ENCODE measurements at regions not wholly inside any gene's neighbourhood (a gene's known extent, or its start where the extent isn't known, plus 50 kb on each side); places are given as distances from the start of the nearest gene placed in this dataset.

GRCh38 chr1:9449110-9449627 is 90.1 kb upstream of the SLC25A33 start:
- CTCF ChIA-PET, result interaction anchor here (0.6 to 1.8 kb wide), 4 partner anchors 44 to 1625 kb away, joined by 3 to 5 read pairs (median 4); no protein-coding TSS in a partner anchor
- peak overlapping the region in 1 of 2 experiments; percentile 70; a peak in 2 of 6 replicates for H3K27ac ChIP-seq

GRCh38 chr1:9449976-9450696 is 89.1 kb upstream of the SLC25A33 start:
- Histone ChIP-seq H3K9me3 (no peaks in the 10 kb centered on the region), H3K4me2 (no peak overlapping the region), H3K4me3 (no peak overlapping the region), H3K4me1 (peaks cover 9% of the 10 kb centered on the region; the same call in 1 of the 3 replicates), H3K27ac (peak overlapping the region in 1 of 2 experiments; percentile 31; a peak in 1 of 6 replicates)
- ATAC-seq (no peak), FAIRE-seq (no peak), DNase-seq (ENCODE audit: low read depth in 1 of 2, low spot score in 1 of 2) (no peak)
- POLR2A ChIA-PET, result no interaction called here
- no peak for TF ChIP-seq ZC3H11A (IDR thresholded peaks at IDR 0.05)
- no peak for TF ChIP-seq RCOR1 (IDR thresholded peaks at IDR 0.05; ENCODE audit: low read depth, low read length)
- TF ChIP-seq EHF (CRISPR knock-in tag; IDR thresholded peaks at IDR 0.05), result no peak
- no peak for TF ChIP-seq MYC (IDR thresholded peaks at IDR 0.05; ENCODE audit: borderline replicate concordance, low read length)
- no peak for TF ChIP-seq HEYL (CRISPR knock-in tag; IDR thresholded peaks at IDR 0.05)
- TF ChIP-seq HOXB13 (CRISPR knock-in tag; IDR thresholded peaks at IDR 0.05; ENCODE audit: low read depth), result no peak
- no peak for TF ChIP-seq NFE2L2 (conservative IDR thresholded peaks at IDR 0.05; ENCODE audit: low read length)
- no peak for TF ChIP-seq HDAC2 (IDR thresholded peaks at IDR 0.05)
- no peak for TF ChIP-seq GATA3 (IDR thresholded peaks at IDR 0.05; ENCODE audit: borderline replicate concordance)
- no peak for TF ChIP-seq FOSB (CRISPR knock-in tag; IDR thresholded peaks at IDR 0.05)
- TF ChIP-seq POLR2A (IDR thresholded peaks at IDR 0.05; ENCODE audit: low read length), result no peak
- no peak for TF ChIP-seq JUNB (IDR thresholded peaks at IDR 0.05)
- TF ChIP-seq BCL3 (IDR thresholded peaks at IDR 0.05), result no peak
- TF ChIP-seq SREBF2 (IDR thresholded peaks at IDR 0.05), result no peak
- no peak for TF ChIP-seq ZSCAN20 (CRISPR knock-in tag; IDR thresholded peaks at IDR 0.05)
- TF ChIP-seq EP300 (IDR thresholded peaks at IDR 0.05), result no peak
- no peak for TF ChIP-seq ZNF302 (CRISPR knock-in tag; IDR thresholded peaks at IDR 0.05)
- CTCF ChIA-PET, result interaction anchor here (0.7 to 1.8 kb wide), 4 partner anchors 9 to 183 kb away, joined by 3 to 5 read pairs (median 4); no protein-coding TSS in a partner anchor
- 83% methylated on average over 9 of the region's 12 CpGs for WGBS (ENCODE audit: missing lambda C conversion rate)

More at GRCh38 chr1:9449110-9449627, 90.1 kb upstream of the SLC25A33 start:
- Histone ChIP-seq H3K4me3 (no peak overlapping the region), H3K4me1 (peaks cover 9% of the 10 kb centered on the region; the same call in 1 of the 3 replicates), H3K9me3 (no peaks in the 10 kb centered on the region), H3K4me2 (no peak overlapping the region)
- DNase-seq (ENCODE audit: low read depth in 1 of 2, low spot score in 1 of 2) (no peak), FAIRE-seq (no peak), ATAC-seq (no peak)
- TF ChIP-seq E2F6 (IDR thresholded peaks at IDR 0.05; ENCODE audit: borderline replicate concordance, low read depth), result no peak
- TF ChIP-seq FOSL2 (IDR thresholded peaks at IDR 0.05), result no peak
- TF ChIP-seq FOSL2 (CRISPR knock-in tag; IDR thresholded peaks at IDR 0.05), result no peak
- TF ChIP-seq RFX5 (IDR thresholded peaks at IDR 0.05), result no peak
- POLR2A ChIA-PET, result no interaction called here
- 64% methylated on average over 10 of the region's 10 CpGs for WGBS (ENCODE audit: missing lambda C conversion rate)

GRCh38 chr1:9451081-9451480 is 88.2 kb upstream of the SLC25A33 start:
- ChIA-PET CTCF (interaction anchor here (0.6 to 1.3 kb wide), 2 partner anchors 10 to 59 kb away, joined by 3 to 4 read pairs; no protein-coding TSS in a partner anchor), POLR2A (no interaction called here)

More at GRCh38 chr1:9451081-9451480, 88.2 kb upstream of the SLC25A33 start:
- no peaks in the 10 kb centered on the region for H3K9me3 ChIP-seq
- DNase-seq (ENCODE audit: low read depth in 1 of 2, low spot score in 1 of 2), result no peak
- TF ChIP-seq USF2 (IDR thresholded peaks at IDR 0.05), result no peak
- TF ChIP-seq FOSB (CRISPR knock-in tag; IDR thresholded peaks at IDR 0.05), result no peak
- no peak overlapping the region for H3K27ac ChIP-seq
- H3K4me2 ChIP-seq, result no peak overlapping the region
- FAIRE-seq, result no peak
- H3K4me3 ChIP-seq, result no peak overlapping the region
- WGBS (ENCODE audit: missing lambda C conversion rate), result 84% methylated on average over 8 of the region's 8 CpGs
- peaks cover 9% of the 10 kb centered on the region; the same call in 1 of the 3 replicates for H3K4me1 ChIP-seq
- no peak for ATAC-seq
